Right atrium auricular region (tissue), 2 donors: ENCODE measurements at regions not wholly inside any gene's neighbourhood (a gene's known extent, or its start where the extent isn't known, plus 50 kb on each side); places are given as distances from the start of the nearest gene placed in this dataset.

Experiments used
- DNase-seq: peaks from one replicate; pipeline ENCODE4 v3.0.0-alpha.2; 2019; ENCODE audit warnings: low spot score
- H3K27ac ChIP-seq, 2 donors: fragments of 200-600 bp; sonication (generic); 1 replicate in 1 of 2; 2 replicates in 1 of 2; pipeline ENCODE4 v1.5.1; 2016 to 2019
- H3K27me3 ChIP-seq, 2 donors: fragments of 200-600 bp; sonication (generic); one replicate each; pipeline versions ENCODE4 v1.5.1 to v1.6.0; 2017 to 2019
- H3K36me3 ChIP-seq: fragments of 200-600 bp; sonication (generic); one replicate; pipeline ENCODE4 v1.5.1; 2016
- H3K4me1 ChIP-seq, 2 donors: fragments of 200-600 bp; sonication (generic); one replicate each; pipeline versions ENCODE4 v1.5.1 to v1.6.0; 2017 to 2019
- H3K4me3 ChIP-seq, 2 donors: fragments of 200-600 bp; sonication (generic); 1 replicate in 1 of 2; 2 replicates in 1 of 2; pipeline ENCODE4 v1.5.1; 2017 to 2019; ENCODE audit warnings: mild to moderate bottlenecking in 1 of 2, moderate library complexity in 1 of 2
- H3K9me3 ChIP-seq, 2 donors: fragments of 200-600 bp; sonication (generic); one replicate each; pipeline ENCODE4 v1.5.1; 2019
- TF ChIP-seq, protein P1 (sequence below), 2 donors: fragments of 200-600 bp; sonication (generic); IDR thresholded peaks; one replicate each; pipeline ENCODE4 v1.5.1; 2019; ENCODE audit warnings: antibody characterized with exemption in 2 of 2

DNA sequence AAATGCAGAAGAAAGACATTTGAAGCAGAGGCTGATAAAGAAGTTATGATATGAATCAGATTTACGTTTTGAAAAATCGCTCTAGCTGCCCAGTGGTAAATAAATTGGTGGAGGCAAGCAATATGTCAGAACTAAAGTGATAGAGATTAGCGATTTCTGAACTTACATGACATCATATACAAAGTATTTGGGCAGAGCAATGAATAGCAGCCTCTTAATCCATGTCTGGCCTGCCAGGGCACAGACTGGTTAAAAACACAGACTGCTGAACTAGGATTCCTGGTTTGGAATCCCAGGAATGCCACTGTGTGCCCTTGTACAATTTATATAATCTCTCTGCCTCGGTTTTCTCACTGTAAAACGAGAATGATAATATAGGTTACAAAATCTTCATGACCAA lies 243.1 kb upstream of the SETMAR start:
- Histone ChIP-seq H3K27ac (no peak overlapping the region), H3K4me3 (no peak overlapping the region), H3K27me3 (no peaks in the 10 kb centered on the region), H3K4me1 (peaks cover 0 to 4% of the 10 kb centered on the region in 2 donors), H3K36me3 (no peaks in the 10 kb centered on the region), H3K9me3 (no peaks in the 10 kb centered on the region)
- TF ChIP-seq, protein P1, sequence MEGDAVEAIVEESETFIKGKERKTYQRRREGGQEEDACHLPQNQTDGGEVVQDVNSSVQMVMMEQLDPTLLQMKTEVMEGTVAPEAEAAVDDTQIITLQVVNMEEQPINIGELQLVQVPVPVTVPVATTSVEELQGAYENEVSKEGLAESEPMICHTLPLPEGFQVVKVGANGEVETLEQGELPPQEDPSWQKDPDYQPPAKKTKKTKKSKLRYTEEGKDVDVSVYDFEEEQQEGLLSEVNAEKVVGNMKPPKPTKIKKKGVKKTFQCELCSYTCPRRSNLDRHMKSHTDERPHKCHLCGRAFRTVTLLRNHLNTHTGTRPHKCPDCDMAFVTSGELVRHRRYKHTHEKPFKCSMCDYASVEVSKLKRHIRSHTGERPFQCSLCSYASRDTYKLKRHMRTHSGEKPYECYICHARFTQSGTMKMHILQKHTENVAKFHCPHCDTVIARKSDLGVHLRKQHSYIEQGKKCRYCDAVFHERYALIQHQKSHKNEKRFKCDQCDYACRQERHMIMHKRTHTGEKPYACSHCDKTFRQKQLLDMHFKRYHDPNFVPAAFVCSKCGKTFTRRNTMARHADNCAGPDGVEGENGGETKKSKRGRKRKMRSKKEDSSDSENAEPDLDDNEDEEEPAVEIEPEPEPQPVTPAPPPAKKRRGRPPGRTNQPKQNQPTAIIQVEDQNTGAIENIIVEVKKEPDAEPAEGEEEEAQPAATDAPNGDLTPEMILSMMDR (IDR thresholded peaks at IDR 0.05), result no peak
- DNase-seq, result no peak

DNA sequence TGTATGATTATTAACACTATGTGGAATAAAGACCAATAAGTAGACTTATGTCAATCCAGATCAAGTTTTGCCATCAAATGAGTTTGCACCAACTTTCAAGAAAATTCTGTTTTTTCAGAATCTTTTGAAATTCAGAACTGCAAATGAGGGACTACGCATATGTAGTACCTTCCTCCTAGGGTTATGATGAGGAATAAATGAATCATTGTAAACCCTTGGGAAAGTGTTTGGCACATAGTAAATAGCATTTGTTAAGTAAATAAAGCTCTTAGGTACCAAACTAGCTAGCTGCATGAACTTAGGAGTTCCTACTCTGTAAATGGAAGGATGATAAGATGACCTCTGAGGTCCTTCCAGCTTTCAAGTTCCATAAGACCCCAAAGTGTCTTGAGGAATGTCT lies 242.6 kb upstream of the SETMAR start:
- TF ChIP-seq, protein P1 (IDR thresholded peaks at IDR 0.05), result no peak
- DNase-seq, result no peak

DNA sequence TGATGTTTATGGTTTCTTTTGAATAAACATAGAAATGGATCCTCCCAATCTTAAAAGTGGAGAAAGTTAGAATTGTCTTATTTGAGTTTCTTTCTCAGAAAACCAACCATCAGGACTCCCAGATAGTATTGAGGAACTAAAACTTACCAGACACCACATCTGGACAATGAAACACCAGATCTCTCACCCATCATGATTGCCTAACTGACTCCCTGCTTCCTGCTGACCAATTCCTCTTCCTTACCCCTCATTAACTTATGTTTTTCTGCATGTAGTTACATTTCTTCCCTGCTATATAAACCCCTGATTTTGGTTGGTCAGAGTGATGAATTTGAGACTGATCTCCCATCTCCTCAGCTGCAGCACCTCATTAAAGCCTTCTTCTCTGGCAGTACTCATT lies 242.0 kb upstream of the SETMAR start:
- no peaks in the 10 kb centered on the region for H3K36me3 ChIP-seq
- no peaks in the 10 kb centered on the region for H3K27me3 ChIP-seq
- DNase-seq, result no peak
- H3K4me3 ChIP-seq, result no peak overlapping the region
- H3K9me3 ChIP-seq, result no peaks in the 10 kb centered on the region
- TF ChIP-seq, protein P1 (IDR thresholded peaks at IDR 0.05), result no peak
- peaks cover 0 to 4% of the 10 kb centered on the region in 2 donors for H3K4me1 ChIP-seq
- H3K27ac ChIP-seq, result no peak overlapping the region

More for the DNA sequence above, 242.6 kb upstream of the SETMAR start:
- H3K9me3 ChIP-seq, result no peaks in the 10 kb centered on the region
- no peaks in the 10 kb centered on the region for H3K36me3 ChIP-seq
- peaks cover 0 to 4% of the 10 kb centered on the region in 2 donors for H3K4me1 ChIP-seq
- H3K27me3 ChIP-seq, result no peaks in the 10 kb centered on the region
- no peak overlapping the region for H3K27ac ChIP-seq
- H3K4me3 ChIP-seq, result no peak overlapping the region

DNA sequence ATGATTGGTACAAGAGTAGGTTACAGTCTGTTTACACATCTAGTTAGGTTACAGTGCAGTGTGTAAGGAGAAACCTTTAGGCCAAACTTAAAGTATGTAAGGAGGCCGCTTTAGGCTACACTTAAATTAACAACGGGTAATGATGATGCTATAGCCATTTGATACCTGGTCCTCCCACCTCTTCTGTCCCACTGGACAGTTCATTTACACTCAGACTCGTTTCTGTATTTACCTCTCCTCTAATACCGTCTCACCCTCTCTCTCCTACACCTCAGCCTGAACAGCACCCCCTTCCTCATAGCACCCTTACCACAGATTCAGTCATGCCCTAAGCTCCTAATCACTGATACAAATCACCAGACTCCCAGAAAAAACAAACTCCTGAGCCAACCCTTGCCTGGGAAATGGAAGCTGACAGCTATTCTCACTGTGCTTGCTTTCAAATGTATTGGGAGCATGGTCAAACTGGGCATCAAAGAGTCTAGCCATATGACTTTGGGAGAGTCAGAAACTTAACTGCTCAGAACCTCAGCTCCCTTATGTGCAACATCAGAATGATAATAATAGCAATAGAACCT lies 241.3 kb upstream of the SETMAR start:
- TF ChIP-seq, protein P1 (IDR thresholded peaks at IDR 0.05), result no peak
- Histone ChIP-seq H3K4me1 (peaks cover 0 to 4% of the 10 kb centered on the region in 2 donors), H3K4me3 (no peak overlapping the region), H3K27ac (no peak overlapping the region), H3K27me3 (no peaks in the 10 kb centered on the region), H3K9me3 (no peaks in the 10 kb centered on the region), H3K36me3 (no peaks in the 10 kb centered on the region)
- no peak for DNase-seq

DNA sequence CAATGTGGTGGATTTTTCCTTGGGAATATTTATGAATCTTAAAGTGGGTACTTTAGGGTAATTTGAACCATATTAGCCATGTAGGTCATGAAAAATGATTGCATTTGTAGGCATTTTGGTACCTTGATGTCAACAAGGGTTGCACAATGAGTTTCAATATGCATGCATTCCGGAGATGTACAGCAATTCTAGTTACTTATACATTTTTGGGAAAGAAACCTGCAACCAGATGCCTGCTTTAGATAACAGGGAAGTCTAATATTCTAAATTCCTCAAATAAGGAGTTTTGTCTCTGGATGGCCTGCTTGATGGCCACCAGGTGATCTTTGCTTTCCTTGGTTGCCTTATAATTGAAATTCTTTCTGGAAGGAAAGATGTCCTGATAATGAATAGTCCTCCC lies 240.5 kb upstream of the SETMAR start:
- Histone ChIP-seq H3K27ac (no peak overlapping the region), H3K4me3 (no peak overlapping the region), H3K27me3 (no peaks in the 10 kb centered on the region), H3K36me3 (no peaks in the 10 kb centered on the region), H3K9me3 (no peaks in the 10 kb centered on the region), H3K4me1 (peaks cover 0 to 4% of the 10 kb centered on the region in 2 donors)
- no peak for DNase-seq
- TF ChIP-seq, protein P1 (IDR thresholded peaks at IDR 0.05), result no peak
